Gastroesophageal sphincter (tissue), 4 donors: ENCODE measurements at regions not wholly inside any gene's neighbourhood (a gene's known extent, or its start where the extent isn't known, plus 50 kb on each side); places are given as distances from the start of the nearest gene placed in this dataset.

ENCODE experiments used
- ATAC-seq: fragments of 150-250 bp; one replicate; pipeline ENCODE4 v1.9.1; 2016; ENCODE audit warnings: mild to moderate bottlenecking, moderate library complexity
- H3K27ac ChIP-seq, 4 donors: fragments of 200-600 bp; sonication (generic) in 3 of 4; 1 replicate in 3 of 4; 2 replicates in 1 of 4; pipeline ENCODE4 v1.5.1; 2016 to 2019
- H3K27me3 ChIP-seq: fragments of 200-600 bp; sonication (generic); one replicate; pipeline ENCODE4 v1.5.1; 2019
- H3K36me3 ChIP-seq, 2 donors: fragments of 200-600 bp; sonication (generic); one replicate each; pipeline ENCODE4 v1.5.1; 2019; ENCODE audit warnings: control low read depth in 1 of 2
- H3K4me1 ChIP-seq, 3 donors: fragments of 200-600 bp; sonication (generic); 1 replicate in 2 of 3; 2 replicates in 1 of 3; pipeline ENCODE4 v1.5.1; 2016 to 2019; ENCODE audit warnings: control low read depth in 2 of 3
- H3K4me3 ChIP-seq, 2 donors: fragments of 200-600 bp; sonication (generic); one replicate each; pipeline ENCODE4 v1.5.1; 2019; ENCODE audit warnings: mild to moderate bottlenecking in 1 of 2, moderate library complexity in 1 of 2
- H3K9me3 ChIP-seq, 3 donors: fragments of 200-600 bp; sonication (generic); one replicate each; pipeline ENCODE4 v1.5.1; 2017 to 2019; ENCODE audit warnings: control low read depth in 2 of 3
- EP300 ChIP-seq: sonication (generic); formaldehyde crosslinking; IDR thresholded peaks from one replicate; pipeline ENCODE4 v1.6.1; 2017; ENCODE audit warnings: antibody characterized with exemption, mild to moderate bottlenecking
- POLR2A ChIP-seq, 2 donors: fragments of 450-650 bp; IDR thresholded peaks; one replicate each; pipeline ENCODE4 v1.6.1; 2017; ENCODE audit warnings: antibody characterized with exemption in 2 of 2, mild to moderate bottlenecking in 2 of 2, moderate library complexity in 1 of 2
- POLR2AphosphoS5 ChIP-seq: sonication (generic); formaldehyde crosslinking; IDR thresholded peaks from one replicate; pipeline ENCODE4 v1.6.1; 2017; ENCODE audit warnings: antibody characterized with exemption
- WGBS, 2 donors: methylation state at CpG; one replicate each; pipeline ENCODE4 v1.1.5; 2018; ENCODE audit warnings: low coverage in 1 of 2; 5-methylcytosine and 5-hydroxymethylcytosine counted together
- TF ChIP-seq, protein P1 (sequence below), 4 experiments: fragments of 200-600 bp in 2 of 4; fragments of 450-650 bp in 2 of 4; sonication (generic) in 1 of 4; IDR thresholded peaks; one replicate each; pipeline ENCODE4 v1.5.1; 2017 to 2019; ENCODE audit warnings: antibody characterized with exemption in 4 of 4, mild to moderate bottlenecking in 2 of 4, moderate library complexity in 2 of 4

DNA sequence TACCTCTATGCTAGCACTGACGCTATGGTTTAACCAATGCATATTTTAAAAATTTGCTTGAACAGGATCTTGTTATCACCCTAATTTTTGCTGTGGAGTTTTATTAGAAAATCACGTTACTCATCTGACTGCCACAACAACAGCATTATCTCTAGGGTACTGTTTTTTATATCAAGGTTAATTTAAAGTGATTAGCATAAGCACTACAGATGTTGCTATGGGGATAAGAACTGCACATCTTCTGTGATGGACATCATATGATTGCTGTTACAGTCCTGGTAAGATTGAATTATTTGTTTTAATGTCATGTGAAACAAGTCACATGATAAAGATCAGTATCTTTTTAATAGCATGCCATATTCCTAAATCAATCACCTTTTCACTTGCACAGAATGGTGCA is 492.2 kb upstream of the ROBO2 start:
- WGBS, 2 donors: 78 to 100% methylated on average over 2 of the region's 2 CpGs
- TF ChIP-seq POLR2AphosphoS5 (no peak), POLR2A (IDR thresholded peaks at IDR 0.05) (no peak), EP300 (no peak)
- TF ChIP-seq, protein P1, sequence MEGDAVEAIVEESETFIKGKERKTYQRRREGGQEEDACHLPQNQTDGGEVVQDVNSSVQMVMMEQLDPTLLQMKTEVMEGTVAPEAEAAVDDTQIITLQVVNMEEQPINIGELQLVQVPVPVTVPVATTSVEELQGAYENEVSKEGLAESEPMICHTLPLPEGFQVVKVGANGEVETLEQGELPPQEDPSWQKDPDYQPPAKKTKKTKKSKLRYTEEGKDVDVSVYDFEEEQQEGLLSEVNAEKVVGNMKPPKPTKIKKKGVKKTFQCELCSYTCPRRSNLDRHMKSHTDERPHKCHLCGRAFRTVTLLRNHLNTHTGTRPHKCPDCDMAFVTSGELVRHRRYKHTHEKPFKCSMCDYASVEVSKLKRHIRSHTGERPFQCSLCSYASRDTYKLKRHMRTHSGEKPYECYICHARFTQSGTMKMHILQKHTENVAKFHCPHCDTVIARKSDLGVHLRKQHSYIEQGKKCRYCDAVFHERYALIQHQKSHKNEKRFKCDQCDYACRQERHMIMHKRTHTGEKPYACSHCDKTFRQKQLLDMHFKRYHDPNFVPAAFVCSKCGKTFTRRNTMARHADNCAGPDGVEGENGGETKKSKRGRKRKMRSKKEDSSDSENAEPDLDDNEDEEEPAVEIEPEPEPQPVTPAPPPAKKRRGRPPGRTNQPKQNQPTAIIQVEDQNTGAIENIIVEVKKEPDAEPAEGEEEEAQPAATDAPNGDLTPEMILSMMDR (IDR thresholded peaks at IDR 0.05): no peak
- H3K4me1 ChIP-seq: no peaks in the 10 kb centered on the region

DNA sequence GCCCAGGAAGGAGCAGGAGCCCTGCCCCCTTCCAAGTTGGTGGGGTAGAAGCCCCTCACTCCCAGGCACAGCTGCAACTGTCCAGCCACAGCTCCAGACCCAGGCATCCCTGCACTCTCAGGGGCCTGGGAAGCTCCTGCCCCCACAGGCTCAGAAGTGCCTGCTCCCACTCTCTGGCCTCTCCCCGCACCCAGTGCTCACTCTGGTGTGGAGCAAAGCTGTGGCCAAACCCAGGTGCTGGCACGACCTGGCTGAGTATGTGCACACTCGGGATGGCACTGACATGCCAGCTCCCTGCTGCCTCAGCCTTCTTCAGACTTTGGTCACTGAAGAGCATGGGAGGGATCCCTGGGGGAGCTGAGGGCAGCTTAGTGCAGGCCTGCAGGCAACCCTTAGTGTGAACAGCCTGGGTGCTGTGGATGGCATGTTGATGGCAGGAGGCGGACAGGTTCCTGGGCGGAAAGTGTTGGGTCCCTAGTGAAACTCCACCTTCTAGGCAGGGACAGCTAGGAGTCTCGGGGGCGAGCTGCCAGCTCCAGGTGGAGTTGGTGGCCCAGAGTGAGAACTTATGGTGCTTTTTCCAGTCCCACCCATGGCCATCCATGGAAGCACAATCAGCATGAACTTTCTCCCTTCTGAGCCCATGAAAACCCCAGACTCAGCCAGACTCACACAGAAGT is 489.2 kb upstream of the ROBO2 start:
- 90% methylated on average over 2 of the region's 7 CpGs; no CpG with 5 or more reads in 1 of the 2 donors for WGBS, 2 donors
- Histone ChIP-seq H3K27ac (no peak overlapping the region), H3K4me3 (no peak overlapping the region), H3K4me1 (no peaks in the 10 kb centered on the region), H3K27me3 (no peaks in the 10 kb centered on the region), H3K9me3 (no peaks in the 10 kb centered on the region), H3K36me3 (no peaks in the 10 kb centered on the region)
- no peak for TF ChIP-seq EP300
- no peak for TF ChIP-seq POLR2AphosphoS5
- no peak for TF ChIP-seq POLR2A (IDR thresholded peaks at IDR 0.05)
- TF ChIP-seq, protein P1 (IDR thresholded peaks at IDR 0.05): no peak
- no peak for ATAC-seq

More for the DNA sequence above, 492.2 kb upstream of the ROBO2 start:
- no peak overlapping the region for H3K4me3 ChIP-seq
- no peaks in the 10 kb centered on the region for H3K9me3 ChIP-seq
- no peaks in the 10 kb centered on the region for H3K36me3 ChIP-seq
- H3K27me3 ChIP-seq: no peaks in the 10 kb centered on the region
- no peak overlapping the region for H3K27ac ChIP-seq
- no peak for ATAC-seq

DNA sequence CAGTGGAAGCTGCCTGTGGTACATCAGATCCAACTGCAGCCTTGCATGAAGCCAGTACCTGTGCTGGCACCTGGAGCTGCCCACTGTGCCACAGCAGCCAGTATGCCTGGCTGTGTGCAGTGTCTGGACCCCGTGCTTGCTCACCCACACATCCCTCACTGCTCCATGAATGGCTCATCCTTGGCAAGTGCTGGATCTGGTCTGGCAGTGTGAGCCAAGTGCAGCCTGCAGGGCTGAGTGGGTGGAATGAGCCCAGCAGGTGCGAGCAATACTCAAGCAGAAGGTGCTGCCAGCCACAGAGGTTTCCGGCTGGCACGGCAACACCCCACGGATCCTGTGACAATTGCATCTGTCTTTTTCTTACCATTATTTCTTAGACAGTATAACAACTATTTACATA is 488.2 kb upstream of the ROBO2 start:
- 70 to 100% methylated on average over 1 to 3 of the region's 5 CpGs for WGBS, 2 donors
- H3K4me3 ChIP-seq: no peak overlapping the region
- ATAC-seq: no peak
- no peaks in the 10 kb centered on the region for H3K9me3 ChIP-seq
- no peaks in the 10 kb centered on the region for H3K4me1 ChIP-seq
- H3K27ac ChIP-seq: no peak overlapping the region
- no peaks in the 10 kb centered on the region for H3K36me3 ChIP-seq
- no peaks in the 10 kb centered on the region for H3K27me3 ChIP-seq
- TF ChIP-seq, protein P1 (IDR thresholded peaks at IDR 0.05): no peak
- TF ChIP-seq POLR2A (IDR thresholded peaks at IDR 0.05) (no peak), EP300 (no peak), POLR2AphosphoS5 (no peak)

DNA sequence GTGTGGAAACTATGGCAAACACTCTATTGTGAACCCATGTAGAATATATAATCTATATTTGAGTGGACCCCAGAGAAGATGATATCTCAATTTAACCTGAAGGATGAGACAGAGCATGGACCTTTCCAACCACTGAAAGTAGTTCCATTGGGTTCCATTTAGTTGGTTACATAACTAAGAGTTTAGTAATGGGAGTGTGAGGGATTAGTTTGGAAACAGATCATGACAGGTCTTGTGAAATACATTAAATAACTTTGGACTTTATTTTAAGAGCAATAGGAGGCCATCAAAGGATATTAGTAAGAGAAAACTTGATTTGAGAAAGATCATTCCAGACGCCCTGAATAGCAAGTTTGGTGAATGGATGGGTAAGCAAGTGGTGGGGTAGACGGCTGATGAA is 487.2 kb upstream of the ROBO2 start:
- no peak overlapping the region for H3K4me3 ChIP-seq
- H3K4me1 ChIP-seq: no peaks in the 10 kb centered on the region
- TF ChIP-seq POLR2AphosphoS5 (no peak), EP300 (no peak), POLR2A (IDR thresholded peaks at IDR 0.05) (no peak)
- TF ChIP-seq, protein P1 (IDR thresholded peaks at IDR 0.05): no peak
- no peak for ATAC-seq
- WGBS, 2 donors: 60 to 73% methylated on average over 2 of the region's 2 CpGs
- H3K36me3 ChIP-seq: no peaks in the 10 kb centered on the region
- H3K27ac ChIP-seq: no peak overlapping the region
- no peaks in the 10 kb centered on the region for H3K27me3 ChIP-seq
- H3K9me3 ChIP-seq: no peaks in the 10 kb centered on the region

DNA sequence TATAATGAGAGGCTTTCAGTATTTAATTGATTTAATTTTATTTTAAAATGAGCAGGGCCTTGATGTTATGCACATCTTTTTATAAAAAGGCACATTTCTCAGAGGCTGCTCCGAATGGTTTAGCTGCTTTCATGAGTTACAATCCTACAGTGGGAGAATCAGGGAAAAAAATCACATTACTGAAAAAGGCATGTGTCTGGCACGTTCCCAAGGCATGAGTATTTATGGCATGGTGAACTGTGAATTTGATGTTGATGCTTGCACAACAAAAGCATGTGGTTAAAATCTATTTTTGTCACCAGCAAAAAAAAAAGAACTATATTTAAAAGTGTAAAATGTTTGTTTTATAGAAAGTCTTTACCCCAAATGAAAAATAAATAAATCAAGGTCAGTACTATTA is 485.2 kb upstream of the ROBO2 start:
- Histone ChIP-seq H3K27me3 (no peaks in the 10 kb centered on the region), H3K9me3 (no peaks in the 10 kb centered on the region), H3K36me3 (no peaks in the 10 kb centered on the region), H3K4me3 (no peak overlapping the region), H3K27ac (no peak overlapping the region), H3K4me1 (no peaks in the 10 kb centered on the region)
- TF ChIP-seq, protein P1 (IDR thresholded peaks at IDR 0.05): no peak
- TF ChIP-seq POLR2AphosphoS5 (no peak), EP300 (no peak)
- 0 to 20% methylated on average over 2 of the region's 2 CpGs for WGBS, 2 donors
- no peak for ATAC-seq
